Stimulated activated CD4-positive, alpha-beta T cell treated with anti-CD3 and anti-CD28 coated beads, Interleukin-12 subunit alpha, Interleukin-12 subunit beta, amount 100 ng/mL, for 48 hours (primary cell): ENCODE measurements at regions not wholly inside any gene's neighbourhood (a gene's known extent, or its start where the extent isn't known, plus 50 kb on each side); places are given as distances from the start of the nearest gene placed in this dataset.

ENCODE experiments used
- DNase-seq, 3 donors: peaks; one replicate each; pipeline ENCODE4 v3.0.0-alpha.2; 2020; ENCODE audit warnings: low read depth in 2 of 3, low spot score in 1 of 3

GRCh38 chr13:91123456-91124127 is 223.9 kb upstream of the MIR17HG start:
- DNase-seq = no peak

- DNase-seq = no peak
Observed at GRCh38 chr13:91126806-91127205, 220.7 kb upstream of the MIR17HG start.

DNA sequence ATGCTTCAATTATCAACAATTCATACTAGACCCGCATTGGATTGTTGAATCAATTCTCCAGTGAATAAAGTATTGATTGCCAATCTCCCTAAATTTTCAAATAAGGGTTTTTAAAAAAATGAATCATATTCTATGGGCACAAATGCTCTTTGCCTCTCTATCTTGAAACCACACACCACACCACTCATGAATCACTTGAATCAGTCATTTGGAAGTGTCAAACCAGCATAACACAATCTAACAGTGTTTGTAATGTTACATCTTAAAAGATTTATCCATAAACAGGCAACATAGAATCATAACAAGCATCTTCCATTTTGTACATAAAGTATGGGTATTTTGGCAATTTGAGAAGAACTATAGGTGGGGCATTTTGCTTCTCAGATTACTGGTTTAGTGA is 219.5 kb upstream of the MIR17HG start:
- DNase-seq = no peak

GRCh38 chr13:91132381-91132780 is 215.1 kb upstream of the MIR17HG start:
- DNase-seq = no peak

GRCh38 chr13:91132786-91133185 is 214.7 kb upstream of the MIR17HG start:
- no peak for DNase-seq

DNA sequence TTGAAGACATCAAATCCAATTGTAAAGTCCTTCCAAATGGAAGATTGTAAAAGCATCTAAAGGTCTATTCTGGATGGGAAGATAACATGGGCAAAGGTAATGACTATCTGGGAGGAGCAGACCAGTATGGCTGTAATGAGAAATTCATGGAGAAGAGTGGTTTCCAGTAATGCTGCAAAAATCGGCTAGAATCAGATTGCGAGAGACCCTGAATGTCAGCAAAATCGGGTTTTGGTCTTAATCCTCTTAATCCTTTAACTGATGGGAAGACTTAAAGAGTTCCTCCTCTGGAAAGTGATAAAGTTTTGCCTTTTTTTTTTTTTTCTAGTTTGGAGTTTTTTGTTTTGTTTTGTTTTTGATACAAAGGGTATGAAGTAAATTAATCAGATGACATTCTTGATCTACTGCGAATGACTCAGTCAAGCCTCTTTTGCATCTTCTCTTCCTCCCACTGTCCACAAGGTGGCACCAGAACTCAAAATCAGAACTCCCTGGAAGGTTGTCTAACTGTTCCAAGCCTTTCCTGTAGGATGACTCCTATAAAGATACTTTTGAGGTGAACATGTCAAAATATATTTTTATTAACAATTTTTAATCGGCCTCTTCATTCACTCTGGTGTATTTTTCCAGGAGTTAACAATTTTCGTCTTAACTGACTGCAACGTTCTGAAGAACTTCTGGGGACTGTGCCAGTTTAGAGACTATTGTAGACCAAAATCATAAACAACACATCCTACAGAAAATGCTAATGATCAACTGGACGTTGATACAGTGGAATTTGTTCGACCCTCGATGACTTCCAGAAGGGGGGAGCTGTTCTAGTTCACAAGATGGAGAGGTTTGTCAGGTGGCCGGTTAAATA is 213.3 kb upstream of the MIR17HG start:
- peak; percentile 2 to 45 (median 6) for DNase-seq

DNA sequence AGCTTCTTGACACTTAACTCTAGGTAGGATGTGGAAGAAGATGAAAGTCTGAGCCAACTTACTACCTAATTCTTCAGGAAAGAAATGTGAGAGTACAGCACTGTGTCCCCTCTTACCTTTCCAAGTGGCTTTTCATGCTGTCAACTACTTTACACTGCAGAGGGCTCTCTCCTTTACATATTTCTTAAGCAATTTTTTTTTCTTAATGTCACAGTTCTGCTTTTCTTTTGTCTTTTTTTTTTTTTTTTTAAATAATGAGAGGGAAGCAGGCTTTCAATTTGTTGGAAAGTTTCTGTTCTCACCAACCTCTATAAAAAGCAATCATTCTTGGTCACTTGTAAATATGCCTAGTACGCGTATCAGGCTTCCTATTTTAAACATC is 212.7 kb upstream of the MIR17HG start:
- DNase-seq = no peak

DNA sequence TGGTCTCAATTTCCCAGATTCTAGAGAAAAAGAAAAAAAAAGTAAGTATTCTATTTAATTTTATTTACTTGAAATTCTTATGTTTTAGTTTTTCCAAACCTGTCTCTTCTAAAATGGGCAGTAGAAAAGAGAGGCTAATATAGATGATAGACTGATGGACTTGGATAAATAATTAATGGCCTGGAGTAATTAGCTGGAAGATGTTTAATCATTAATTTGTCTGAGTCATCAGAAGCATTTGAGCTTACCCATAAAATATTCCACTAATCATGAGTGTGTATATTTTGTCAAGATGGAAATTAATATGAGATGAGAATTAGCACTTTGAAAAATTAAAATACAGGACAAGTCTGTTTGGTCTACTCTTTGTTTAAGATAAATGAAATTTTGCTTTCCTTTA is 212.1 kb upstream of the MIR17HG start:
- no peak for DNase-seq

GRCh38 chr13:91135968-91136367 is 211.5 kb upstream of the MIR17HG start:
- no peak for DNase-seq

DNA sequence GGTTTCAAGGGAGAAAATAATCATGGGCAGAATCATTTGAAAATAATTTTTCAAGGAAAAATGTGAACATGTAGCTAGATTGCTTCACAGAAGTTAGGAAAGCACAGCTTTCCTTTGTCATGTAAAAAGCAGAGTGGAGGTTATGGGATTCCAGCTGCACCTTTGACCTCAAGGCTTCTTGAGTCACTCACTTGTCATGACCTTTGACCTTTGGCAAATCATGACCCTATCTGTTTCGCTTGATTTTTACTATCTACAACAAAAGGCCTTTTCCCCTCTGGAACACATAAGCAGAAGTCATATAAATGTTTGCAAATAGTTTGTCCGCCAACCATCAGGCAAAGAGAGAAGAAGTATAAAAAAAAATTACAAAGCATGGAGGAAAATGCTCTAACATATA is 210.7 kb upstream of the MIR17HG start:
- DNase-seq = no peak

GRCh38 chr13:91139232-91139631 is 208.3 kb upstream of the MIR17HG start:
- DNase-seq = no peak

DNA sequence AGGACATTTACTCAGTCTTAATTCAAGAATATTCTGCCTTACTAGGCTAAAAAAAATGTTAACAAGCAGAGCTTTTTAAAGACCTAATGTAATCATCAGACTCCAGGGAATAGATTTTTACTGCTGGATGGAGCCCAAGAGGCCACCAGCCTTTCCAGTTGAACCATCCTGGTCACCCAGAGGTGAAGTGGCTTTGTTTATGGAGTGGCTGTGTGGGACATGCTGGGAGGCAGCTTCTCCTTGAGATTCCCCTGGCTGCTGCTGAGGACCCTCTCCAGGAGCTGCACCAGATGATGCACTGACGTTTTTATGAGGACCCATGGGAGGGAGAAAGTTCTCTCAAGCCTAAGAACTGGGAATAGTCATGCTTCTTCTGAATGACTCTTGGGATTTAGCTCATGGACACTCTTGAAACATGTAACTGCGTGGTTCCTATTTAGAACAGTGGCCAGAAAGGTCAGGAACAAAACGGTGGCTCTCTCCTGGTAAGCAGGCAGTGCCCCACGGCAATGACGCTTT is 205.9 kb upstream of the MIR17HG start:
- no peak for DNase-seq

DNA sequence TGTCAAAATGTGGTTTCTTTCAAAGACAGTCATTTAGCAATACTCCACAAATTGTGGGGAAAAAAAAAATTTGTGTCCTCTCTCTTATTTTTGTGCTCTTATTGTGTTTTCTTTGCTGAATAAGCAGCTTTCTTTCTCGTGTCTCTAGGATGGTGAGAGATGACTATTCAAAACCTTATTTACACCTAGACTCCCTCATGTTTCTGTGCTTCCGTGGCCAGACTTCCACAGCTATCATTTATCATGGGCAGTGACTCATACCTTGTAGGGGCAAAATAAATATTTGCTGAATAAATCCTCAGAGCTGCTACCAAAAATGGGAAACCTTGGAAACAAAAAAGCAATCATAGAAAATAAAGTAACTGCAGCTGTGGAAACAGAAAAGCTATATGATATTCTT is 204.9 kb upstream of the MIR17HG start:
- DNase-seq = no peak

DNA sequence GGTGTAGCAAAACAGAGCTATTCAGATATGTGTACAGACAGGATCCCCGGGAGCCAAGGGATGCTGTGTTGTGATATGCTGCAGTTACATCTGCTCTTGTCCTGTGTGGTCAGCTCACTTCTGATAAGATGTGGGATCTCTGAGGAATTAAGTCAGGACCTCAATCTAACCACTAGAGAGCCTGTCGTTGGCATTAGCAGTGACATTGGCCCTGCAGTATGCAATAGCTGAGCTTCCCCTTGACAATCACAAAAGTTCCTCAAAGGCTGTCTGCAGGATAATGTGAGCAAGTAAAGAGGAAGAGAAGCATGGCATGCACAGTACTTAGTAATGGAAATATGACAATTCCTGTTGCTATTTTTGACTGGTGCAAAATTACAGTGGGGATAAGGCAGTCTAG is 203.4 kb upstream of the MIR17HG start:
- no peak for DNase-seq

DNA sequence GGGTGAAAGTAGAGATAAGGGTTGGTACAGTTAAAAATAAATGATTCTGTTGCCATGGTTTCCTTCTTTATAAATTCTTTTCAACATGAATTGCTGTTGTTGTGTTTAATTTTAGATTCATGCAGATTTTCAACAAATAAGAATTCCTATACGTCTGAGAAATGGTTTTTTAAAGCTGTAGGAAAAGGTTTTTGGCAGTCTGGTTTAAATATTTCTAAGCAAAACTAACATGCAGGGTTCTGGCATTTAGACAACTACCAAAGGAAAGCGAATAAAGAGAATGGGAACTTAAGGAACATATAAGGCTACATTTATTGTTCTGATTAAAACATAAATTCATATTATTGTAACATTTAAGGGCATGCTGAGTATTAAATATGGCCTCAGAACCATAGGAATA is 203.0 kb upstream of the MIR17HG start:
- DNase-seq = no peak

GRCh38 chr13:91145571-91146205 is 201.8 kb upstream of the MIR17HG start:
- no peak for DNase-seq

GRCh38 chr13:91146601-91147000 is 200.9 kb upstream of the MIR17HG start:
- no peak for DNase-seq

- DNase-seq = no peak
Observed at GRCh38 chr13:91148098-91148497, 199.4 kb upstream of the MIR17HG start.

DNA sequence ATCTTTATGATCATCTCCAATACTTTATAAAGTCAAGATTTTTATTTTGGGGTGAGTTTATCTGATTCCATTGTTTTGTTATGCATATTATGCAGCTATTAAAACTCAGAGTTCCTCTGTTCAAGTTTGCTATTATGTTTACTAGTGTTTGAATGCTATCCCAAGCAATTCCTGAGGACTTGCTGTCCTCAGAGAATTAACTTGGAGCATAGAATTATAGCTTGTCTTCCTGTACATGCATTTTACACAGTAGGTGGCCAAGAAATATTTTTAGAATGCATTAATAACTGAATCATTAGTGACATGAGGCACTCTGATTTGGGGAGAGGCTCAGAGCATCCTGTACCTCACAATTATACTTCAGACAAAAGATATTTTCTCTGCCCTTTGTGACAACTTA is 195.6 kb upstream of the MIR17HG start:
- no peak for DNase-seq

DNA sequence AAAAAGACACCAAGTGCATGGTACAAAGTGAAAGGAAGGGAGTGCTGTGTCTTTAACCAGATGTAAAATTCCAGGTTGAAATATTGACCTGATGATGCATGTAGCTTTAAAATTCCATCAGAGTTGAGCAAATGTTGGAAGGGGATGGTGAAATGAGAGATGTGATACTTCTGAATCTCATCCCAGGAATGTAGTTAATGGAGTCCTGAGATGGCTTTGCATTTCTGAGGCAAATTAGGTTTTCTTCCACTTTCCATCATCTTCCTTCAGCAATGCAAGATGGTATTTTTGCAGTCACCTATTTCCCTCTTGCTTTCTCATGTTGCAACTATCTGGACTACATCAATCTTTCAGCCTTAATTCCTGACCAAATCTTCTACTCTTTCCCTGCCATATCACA is 194.1 kb upstream of the MIR17HG start:
- no peak for DNase-seq

GRCh38 chr13:91154558-91155353 is 192.7 kb upstream of the MIR17HG start:
- DNase-seq = no peak
